Right lobe of liver (tissue), 6 donors: ENCODE measurements at regions not wholly inside any gene's neighbourhood (a gene's known extent, or its start where the extent isn't known, plus 50 kb on each side); places are given as distances from the start of the nearest gene placed in this dataset.

ENCODE experiments used
- ATAC-seq, 4 donors: fragments of 200-7000 bp; cut with Tn5 transposase; one replicate each; pipeline ENCODE4 v1.9.1; 2020; ENCODE audit warnings: mild to moderate bottlenecking in 4 of 4, moderate library complexity in 4 of 4
- DNase-seq, 3 donors: peaks; one replicate each; pipeline ENCODE4 v3.0.0-alpha.2; 2020
- H3K27ac ChIP-seq, 3 donors: fragments of 200-600 bp; one replicate each; pipeline ENCODE4 v1.8.0; 2022
- H3K27me3 ChIP-seq, 2 donors: fragments of 200-600 bp; one replicate each; pipeline ENCODE4 v1.8.0; 2022
- H3K36me3 ChIP-seq, 4 donors: fragments of 200-600 bp; sonication (generic) in 1 of 4; one replicate each; pipeline versions ENCODE4 v1.5.1 to v1.8.0; 2017 to 2022; ENCODE audit warnings: control low read depth in 1 of 4
- H3K4me1 ChIP-seq, 4 donors: fragments of 200-600 bp; sonication (generic) in 1 of 4; one replicate each; pipeline versions ENCODE4 v1.5.1 to v1.8.0; 2017 to 2022; ENCODE audit warnings: control low read depth in 1 of 4
- H3K4me3 ChIP-seq, 3 donors: fragments of 200-600 bp; one replicate each; pipeline ENCODE4 v1.8.0; 2022
- H3K9me3 ChIP-seq, 4 donors: fragments of 200-600 bp; sonication (generic) in 1 of 4; one replicate each; pipeline versions ENCODE4 v1.5.1 to v1.8.0; 2017 to 2022; ENCODE audit warnings: control low read depth in 1 of 4
- CTCF ChIP-seq, 4 donors: fragments of 200-600 bp in 3 of 4; fragments of 450-650 bp in 1 of 4; IDR thresholded peaks; one replicate each; pipeline versions ENCODE4 v1.5.1 to v1.8.0; 2016 to 2022; ENCODE audit warnings: antibody characterized with exemption in 4 of 4, mild to moderate bottlenecking in 2 of 4
- POLR2A ChIP-seq: fragments of 450-650 bp; IDR thresholded peaks from one replicate; pipeline ENCODE4 v1.6.1; 2017; ENCODE audit warnings: antibody characterized with exemption, mild to moderate bottlenecking
- WGBS: methylation state at CpG from one replicate; pipeline ENCODE4 v1.1.6; 2018; ENCODE audit warnings: low coverage, low lambda C conversion rate; ENCODE audit not compliant: insufficient coverage; ENCODE audit errors: missing lambda C conversion rate; 5-methylcytosine and 5-hydroxymethylcytosine counted together
- intact Hi-C, 2 donors: fragments of 100-400 bp; cut with DNase I; formaldehyde crosslinking; loops; one replicate each; pipeline versions ENCODE4 v1.11.2 to v1.14.1; 2022
- donor health status: DM: no; HTN: yes; CAD: no.
- donor health status: DM: no; HTN: no; CAD: no.
- donor health status: DM: no; HTN: no; CAD: no.
- donor health status: DM: no; HTN: yes; CAD: no.
- donor health status: DM: no; HTN: yes; CAD: no.

GRCh38 chr4:84336964-84337705 lies 162.0 kb downstream of the NKX6-1 start:
- WGBS, result 43% methylated on average over 3 of the region's 3 CpGs
- DNase-seq (no peak), ATAC-seq (no peak)
- intact Hi-C loops, result no loop called here
- H3K36me3 ChIP-seq, result no peaks in the 10 kb centered on the region
- no peaks in the 10 kb centered on the region for H3K27me3 ChIP-seq
- no peaks in the 10 kb centered on the region for H3K4me1 ChIP-seq
- TF ChIP-seq POLR2A (no peak), CTCF (IDR thresholded peaks at IDR 0.05) (no peak)
- H3K27ac ChIP-seq, result no peak overlapping the region
- no peaks in the 10 kb centered on the region for H3K9me3 ChIP-seq
- H3K4me3 ChIP-seq, result no peak overlapping the region

- DNase-seq (no peak), ATAC-seq (no peak)
- Histone ChIP-seq H3K27me3 (no peaks in the 10 kb centered on the region), H3K27ac (no peak overlapping the region), H3K4me1 (no peaks in the 10 kb centered on the region), H3K36me3 (no peaks in the 10 kb centered on the region), H3K4me3 (no peak overlapping the region), H3K9me3 (no peaks in the 10 kb centered on the region)
- intact Hi-C loops, result no loop called here
- TF ChIP-seq CTCF (IDR thresholded peaks at IDR 0.05) (no peak), POLR2A (no peak)
Measured at GRCh38 chr4:84327526-84327925, 171.6 kb downstream of the NKX6-1 start.

- Histone ChIP-seq H3K27ac (no peak overlapping the region), H3K36me3 (no peaks in the 10 kb centered on the region), H3K4me3 (no peak overlapping the region), H3K4me1 (no peaks in the 10 kb centered on the region), H3K9me3 (no peaks in the 10 kb centered on the region), H3K27me3 (no peaks in the 10 kb centered on the region)
- ATAC-seq (no peak), DNase-seq (no peak)
- TF ChIP-seq CTCF (IDR thresholded peaks at IDR 0.05) (no peak), POLR2A (no peak)
- WGBS, result 53% methylated on average over 2 of the region's 2 CpGs
- intact Hi-C loops, result no loop called here
Measured at GRCh38 chr4:84325625-84326024, 173.5 kb downstream of the NKX6-1 start.

GRCh38 chr4:84324303-84325245 lies 174.5 kb downstream of the NKX6-1 start:
- no peak overlapping the region for H3K4me3 ChIP-seq
- H3K27me3 ChIP-seq, result no peaks in the 10 kb centered on the region
- WGBS, result 34% methylated on average over 12 of the region's 16 CpGs
- H3K4me1 ChIP-seq, result no peaks in the 10 kb centered on the region
- H3K36me3 ChIP-seq, result no peaks in the 10 kb centered on the region
- intact Hi-C loops, result no loop called here
- DNase-seq (no peak), ATAC-seq (no peak)
- H3K27ac ChIP-seq, result no peak overlapping the region
- TF ChIP-seq POLR2A, result no peak
- no peak for TF ChIP-seq CTCF (IDR thresholded peaks at IDR 0.05)
- no peaks in the 10 kb centered on the region for H3K9me3 ChIP-seq
